ENCODE measurements at regions not wholly inside any gene's neighbourhood (a gene's known extent, or its start where the extent isn't known, plus 50 kb on each side); places are given as distances from the start of the nearest gene placed in this dataset.

DNA sequence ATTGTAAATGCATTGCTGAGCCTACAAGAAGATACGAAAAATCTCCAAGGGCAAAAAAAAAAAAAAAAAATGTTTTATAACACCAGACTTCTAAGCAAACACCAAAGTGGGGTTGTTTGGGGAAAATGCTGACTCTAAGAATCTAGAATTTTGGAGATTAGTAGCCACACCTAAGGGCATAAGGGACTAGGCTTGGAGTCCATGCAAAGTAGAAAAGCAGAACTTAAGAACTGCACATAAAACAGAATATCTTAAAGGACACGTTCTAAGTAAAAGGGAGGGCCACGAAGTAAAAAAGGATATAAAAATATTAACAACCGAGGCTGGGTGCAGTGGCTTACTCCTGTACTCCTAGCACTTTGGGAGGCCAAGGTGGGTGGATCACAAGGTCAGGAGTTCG is 269.8 kb upstream of the AUTS2 start:
- no peak for TF ChIP-seq EZH2 (IDR thresholded peaks at IDR 0.05)
- no peak for TF ChIP-seq POLR2AphosphoS5 (IDR thresholded peaks at IDR 0.05; ENCODE audit: borderline replicate concordance, low read depth, low read length)
